Progenitor cell of endocrine pancreas (in vitro differentiated cells): ENCODE measurements at regions not wholly inside any gene's neighbourhood (a gene's known extent, or its start where the extent isn't known, plus 50 kb on each side); places are given as distances from the start of the nearest gene placed in this dataset.
"Not testable (repeated sequence)": the region's sequence is repeated elsewhere in the genome, so short reads cannot be mapped to it uniquely, and the experiment has no call there.

Experiments used
- DNase-seq: peaks from one replicate; pipeline ENCODE4 v3.0.0; 2021; ENCODE audit warnings: low spot score; ENCODE audit not compliant: unreplicated experiment
- H3K27ac Mint-ChIP-seq: 2 replicates; pipeline ENCODE4 v1.8.0; 2021; ENCODE audit warnings: mild to moderate bottlenecking, moderate library complexity, mixed read lengths
- H3K27me3 Mint-ChIP-seq: 2 replicates; pipeline ENCODE4 v1.8.0; 2021; ENCODE audit warnings: mixed read lengths
- H3K36me3 Mint-ChIP-seq: 2 replicates; pipeline ENCODE4 v1.8.0; 2022; ENCODE audit warnings: mixed read lengths; ENCODE audit not compliant: insufficient read depth
- H3K4me1 Mint-ChIP-seq: 2 replicates; pipeline ENCODE4 v1.8.0; 2021; ENCODE audit warnings: low read depth, mixed read lengths
- H3K4me3 Mint-ChIP-seq: 2 replicates; pipeline ENCODE4 v1.8.0; 2021; ENCODE audit warnings: low read depth, mild to moderate bottlenecking, moderate library complexity, mixed read lengths
- H3K9me3 Mint-ChIP-seq: 2 replicates; pipeline ENCODE4 v1.8.0; 2021; ENCODE audit warnings: low read depth, mixed read lengths
- TF ChIP-seq, protein P1 (sequence below): fragments of 200-600 bp; sonication (generic); IDR thresholded peaks from one replicate; pipeline ENCODE4 v1.5.0; 2021; ENCODE audit warnings: antibody characterized with exemption, mild to moderate bottlenecking; ENCODE audit not compliant: unreplicated experiment

DNA sequence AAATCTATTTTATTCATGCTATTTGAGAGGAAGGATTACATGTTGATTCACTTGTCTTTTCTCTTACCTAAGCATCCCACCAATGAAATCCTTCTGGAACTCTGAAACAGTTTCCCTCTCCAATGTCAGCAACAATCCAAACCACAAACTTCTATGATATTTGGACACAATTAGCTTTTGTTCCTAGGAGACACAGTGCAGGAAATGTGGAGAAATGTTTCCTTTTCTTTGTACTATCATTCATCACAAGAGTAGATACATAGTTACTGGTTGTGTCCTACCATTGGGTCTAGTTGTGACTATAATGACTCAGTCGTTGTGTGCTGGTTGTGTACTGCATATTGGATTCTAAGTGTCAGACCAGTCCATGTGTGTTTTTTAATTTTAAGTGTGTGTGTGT, 156.8 kb upstream of the MAGI2 start:
- peaks cover 5% of the 10 kb centered on the region for H3K9me3 Mint-ChIP-seq
- no peak overlapping the region for H3K27ac Mint-ChIP-seq
- H3K4me1 Mint-ChIP-seq = peaks cover 7% of the 10 kb centered on the region
- no peaks in the 10 kb centered on the region for H3K36me3 Mint-ChIP-seq
- TF ChIP-seq, protein P1, sequence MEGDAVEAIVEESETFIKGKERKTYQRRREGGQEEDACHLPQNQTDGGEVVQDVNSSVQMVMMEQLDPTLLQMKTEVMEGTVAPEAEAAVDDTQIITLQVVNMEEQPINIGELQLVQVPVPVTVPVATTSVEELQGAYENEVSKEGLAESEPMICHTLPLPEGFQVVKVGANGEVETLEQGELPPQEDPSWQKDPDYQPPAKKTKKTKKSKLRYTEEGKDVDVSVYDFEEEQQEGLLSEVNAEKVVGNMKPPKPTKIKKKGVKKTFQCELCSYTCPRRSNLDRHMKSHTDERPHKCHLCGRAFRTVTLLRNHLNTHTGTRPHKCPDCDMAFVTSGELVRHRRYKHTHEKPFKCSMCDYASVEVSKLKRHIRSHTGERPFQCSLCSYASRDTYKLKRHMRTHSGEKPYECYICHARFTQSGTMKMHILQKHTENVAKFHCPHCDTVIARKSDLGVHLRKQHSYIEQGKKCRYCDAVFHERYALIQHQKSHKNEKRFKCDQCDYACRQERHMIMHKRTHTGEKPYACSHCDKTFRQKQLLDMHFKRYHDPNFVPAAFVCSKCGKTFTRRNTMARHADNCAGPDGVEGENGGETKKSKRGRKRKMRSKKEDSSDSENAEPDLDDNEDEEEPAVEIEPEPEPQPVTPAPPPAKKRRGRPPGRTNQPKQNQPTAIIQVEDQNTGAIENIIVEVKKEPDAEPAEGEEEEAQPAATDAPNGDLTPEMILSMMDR = no peak
- H3K27me3 Mint-ChIP-seq = no peaks in the 10 kb centered on the region
- no peak overlapping the region for H3K4me3 Mint-ChIP-seq
- no peak for DNase-seq

DNA sequence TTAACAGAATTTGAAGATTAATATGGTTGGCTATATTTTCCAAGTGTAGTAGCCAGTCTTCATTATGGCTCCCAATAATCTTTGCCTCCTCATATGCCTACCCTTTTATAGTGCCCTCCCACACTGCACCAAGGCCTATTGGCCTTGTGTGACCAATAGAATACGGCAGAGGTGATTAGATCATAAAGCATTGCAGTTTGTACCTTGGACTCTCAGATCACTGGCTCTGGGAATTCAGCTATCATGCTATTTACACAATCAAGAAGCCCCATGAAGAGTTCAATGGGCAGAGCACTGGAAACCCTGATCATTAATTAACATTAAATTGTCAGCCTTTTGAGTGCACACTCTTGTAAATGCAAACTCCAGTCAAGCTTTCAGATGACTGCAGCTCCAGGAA, 154.5 kb upstream of the MAGI2 start:
- peaks cover 4% of the 10 kb centered on the region for H3K4me1 Mint-ChIP-seq
- DNase-seq = no peak
- TF ChIP-seq, protein P1 = no peak
- H3K9me3 Mint-ChIP-seq = peaks cover 5% of the 10 kb centered on the region
- H3K4me3 Mint-ChIP-seq = no peak overlapping the region
- no peaks in the 10 kb centered on the region for H3K27me3 Mint-ChIP-seq
- no peaks in the 10 kb centered on the region for H3K36me3 Mint-ChIP-seq
- no peak overlapping the region for H3K27ac Mint-ChIP-seq

DNA sequence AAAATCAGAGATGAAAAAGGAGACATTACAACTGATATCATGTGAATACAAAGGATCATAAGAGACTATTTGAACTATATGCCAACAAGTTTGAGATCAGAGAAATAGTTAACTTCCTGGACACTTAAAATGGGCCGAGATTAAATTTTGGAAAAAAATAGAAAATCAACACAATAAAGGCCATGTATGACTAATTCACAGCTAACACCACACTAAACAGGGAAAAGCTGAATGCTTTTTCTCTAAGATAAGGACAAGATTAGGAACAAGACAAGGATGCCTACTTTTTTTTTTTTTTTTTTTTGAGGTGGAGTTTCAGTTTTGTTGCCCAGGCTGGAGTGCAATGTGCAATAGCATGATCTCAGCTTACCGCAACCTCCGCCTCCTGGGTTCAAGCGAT, 151.4 kb upstream of the MAGI2 start:
- Mint-ChIP-seq H3K9me3 (peaks cover 5% of the 10 kb centered on the region), H3K4me1 (peaks cover 5% of the 10 kb centered on the region), H3K27ac (no peak overlapping the region), H3K36me3 (no peaks in the 10 kb centered on the region), H3K27me3 (no peaks in the 10 kb centered on the region), H3K4me3 (no peak overlapping the region)
- DNase-seq = no peak
- TF ChIP-seq, protein P1 = no peak

DNA sequence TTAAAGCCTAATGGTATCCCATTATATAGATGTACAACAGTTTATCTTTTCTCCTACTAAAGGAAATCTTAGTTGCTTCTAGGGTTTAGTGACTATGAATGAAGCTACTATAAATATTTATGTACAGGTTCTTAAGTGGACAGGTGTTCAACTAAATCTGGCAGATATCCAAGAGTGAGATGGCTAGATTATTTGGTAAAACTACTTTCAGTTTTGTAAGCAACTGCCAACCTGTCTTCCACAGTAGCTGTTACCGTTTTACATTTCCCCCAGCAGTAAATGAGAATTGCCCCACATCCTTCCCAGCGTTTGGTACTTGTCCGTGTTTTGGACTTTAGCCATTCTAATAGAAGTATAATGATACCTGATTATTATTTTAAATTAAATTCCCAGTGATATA, 144.9 kb upstream of the MAGI2 start:
- H3K27ac Mint-ChIP-seq = no peak overlapping the region
- no peaks in the 10 kb centered on the region for H3K27me3 Mint-ChIP-seq

DNA sequence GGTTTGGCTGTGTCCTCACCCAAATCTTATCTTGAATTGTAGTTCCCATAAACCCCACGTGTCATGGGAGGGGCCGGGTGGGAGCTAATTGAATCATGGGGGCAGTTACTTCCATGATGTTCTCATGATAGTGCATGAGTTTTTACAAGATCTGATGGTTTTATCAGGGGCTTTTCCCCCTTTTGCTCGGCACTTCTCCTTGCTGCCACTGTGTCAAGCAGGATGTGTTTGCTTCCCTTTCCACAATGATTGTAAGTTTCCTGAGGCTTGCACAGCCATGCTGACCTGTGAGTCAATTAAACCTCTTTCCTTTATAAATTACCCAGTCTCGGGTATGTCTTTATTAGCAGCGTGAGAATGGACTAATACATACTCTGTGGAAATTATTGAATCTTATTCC, 141.2 kb upstream of the MAGI2 start:
- not testable (repeated sequence) for DNase-seq, H3K27ac Mint-ChIP-seq, H3K9me3 Mint-ChIP-seq, H3K4me3 Mint-ChIP-seq, H3K27me3 Mint-ChIP-seq, H3K4me1 Mint-ChIP-seq, H3K36me3 Mint-ChIP-seq

More for the DNA sequence above, 144.9 kb upstream of the MAGI2 start:
- DNase-seq = no peak
- TF ChIP-seq, protein P1 = no peak
- H3K36me3 Mint-ChIP-seq = no peaks in the 10 kb centered on the region
- no peaks in the 10 kb centered on the region for H3K9me3 Mint-ChIP-seq
- peaks cover 8% of the 10 kb centered on the region for H3K4me1 Mint-ChIP-seq
- H3K4me3 Mint-ChIP-seq = no peak overlapping the region

DNA sequence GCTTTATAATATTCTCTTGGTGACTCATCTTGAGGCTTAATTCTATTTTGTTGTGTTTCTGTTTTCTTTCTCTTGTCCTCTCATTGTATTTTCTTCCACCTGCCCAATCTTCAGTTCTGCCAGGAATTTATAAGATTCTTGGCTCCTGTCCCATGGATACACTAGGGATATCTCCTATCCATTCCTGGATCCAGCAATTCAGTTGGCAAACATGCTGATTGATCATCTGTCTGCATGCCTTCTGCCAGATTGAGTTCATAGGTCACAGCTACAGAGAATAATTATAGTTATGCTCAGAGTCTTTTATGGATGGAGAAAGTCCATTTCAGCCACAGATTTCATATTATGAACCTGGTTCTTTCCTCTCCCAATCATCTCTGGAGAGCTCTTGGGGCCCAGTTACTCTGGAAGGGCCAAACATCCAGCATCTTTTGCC, 140.4 kb upstream of the MAGI2 start:
- H3K4me1 Mint-ChIP-seq = peaks cover 10% of the 10 kb centered on the region

More for the DNA sequence above, 140.4 kb upstream of the MAGI2 start:
- no peak overlapping the region for H3K27ac Mint-ChIP-seq
- no peak for DNase-seq
- H3K27me3 Mint-ChIP-seq = no peaks in the 10 kb centered on the region
- H3K9me3 Mint-ChIP-seq = no peaks in the 10 kb centered on the region
- H3K4me3 Mint-ChIP-seq = no peak overlapping the region
- TF ChIP-seq, protein P1 = no peak
- no peaks in the 10 kb centered on the region for H3K36me3 Mint-ChIP-seq
